ENCODE measurements at regions not wholly inside any gene's neighbourhood (a gene's known extent, or its start where the extent isn't known, plus 50 kb on each side); places are given as distances from the start of the nearest gene placed in this dataset.
A peak's percentile ranks its signal among the peaks of the same experiment; 100 is the strongest.

GRCh38 chr20:24208652-24209051, 220.1 kb upstream of the GGTLC1 start:
- peak; percentile 7 for TF ChIP-seq CTCF (IDR thresholded peaks at IDR 0.05; ENCODE audit: low read depth, low read length, missing control alignments)
- no peak for DNase-seq (ENCODE audit: low read depth)
- H3K4me3 ChIP-seq (ENCODE audit: low read depth, low read length): no peak overlapping the region

GRCh38 chr20:24207803-24208300, 219.3 kb upstream of the GGTLC1 start:
- H3K4me3 ChIP-seq (ENCODE audit: low read depth, low read length): no peak overlapping the region
- no peak for TF ChIP-seq CTCF (IDR thresholded peaks at IDR 0.05; ENCODE audit: low read depth, low read length, missing control alignments)
- peak; percentile 10 for DNase-seq (ENCODE audit: low read depth)

GRCh38 chr20:24206995-24207394, 218.4 kb upstream of the GGTLC1 start:
- TF ChIP-seq CTCF (IDR thresholded peaks at IDR 0.05; ENCODE audit: low read depth, low read length, missing control alignments): no peak
- H3K4me3 ChIP-seq (ENCODE audit: low read depth, low read length): no peak overlapping the region
- no peak for DNase-seq (ENCODE audit: low read depth)

GRCh38 chr20:24203526-24204183, 215.1 kb upstream of the GGTLC1 start:
- no peak overlapping the region for H3K4me3 ChIP-seq (ENCODE audit: low read depth, low read length)
- DNase-seq (ENCODE audit: low read depth): no peak
- TF ChIP-seq CTCF (IDR thresholded peaks at IDR 0.05; ENCODE audit: low read depth, low read length, missing control alignments): no peak

GRCh38 chr20:24199501-24199900, 210.9 kb upstream of the GGTLC1 start:
- no peak for TF ChIP-seq CTCF (IDR thresholded peaks at IDR 0.05; ENCODE audit: low read depth, low read length, missing control alignments)
- no peak overlapping the region for H3K4me3 ChIP-seq (ENCODE audit: low read depth, low read length)
- DNase-seq (ENCODE audit: low read depth): no peak

GRCh38 chr20:24194143-24194542, 205.6 kb upstream of the GGTLC1 start:
- H3K4me3 ChIP-seq (ENCODE audit: low read depth, low read length): no peak overlapping the region
- DNase-seq (ENCODE audit: low read depth): no peak
- TF ChIP-seq CTCF (IDR thresholded peaks at IDR 0.05; ENCODE audit: low read depth, low read length, missing control alignments): no peak

- no peak for TF ChIP-seq CTCF (IDR thresholded peaks at IDR 0.05; ENCODE audit: low read depth, low read length, missing control alignments)
- no peak for DNase-seq (ENCODE audit: low read depth)
- no peak overlapping the region for H3K4me3 ChIP-seq (ENCODE audit: low read depth, low read length)
Measured at GRCh38 chr20:24190905-24191304, 202.3 kb upstream of the GGTLC1 start.

All from GM12864 (cell line).